ENCODE measurements at regions not wholly inside any gene's neighbourhood (a gene's known extent, or its start where the extent isn't known, plus 50 kb on each side); places are given as distances from the start of the nearest gene placed in this dataset.

GRCh38 chr4:97252615-97253154 is 890.6 kb downstream of the STPG2 start:
- H3K27ac ChIP-seq (ENCODE audit: low read depth) = no peak overlapping the region
- H3K36me3 ChIP-seq (ENCODE audit: insufficient read depth) = no peaks in the 10 kb centered on the region
- H4K20me1 ChIP-seq (replicated peaks; ENCODE audit: insufficient read depth) = no peaks in the 10 kb centered on the region
- H3K4me2 ChIP-seq = no peak overlapping the region
- H3F3A ChIP-seq (replicated peaks; ENCODE audit: low read depth) = no peaks in the 10 kb centered on the region
- H3K4me1 ChIP-seq (ENCODE audit: insufficient read depth) = no peaks in the 10 kb centered on the region
- H3K9me2 ChIP-seq (ENCODE audit: insufficient read depth) = no peaks in the 10 kb centered on the region
- TF ChIP-seq CTCF (conservative IDR thresholded peaks at IDR 0.05; ENCODE audit: low read depth in 2 of 2) (no peak), STAT1 (IDR thresholded peaks at IDR 0.05; ENCODE audit: unreplicated experiment) (no peak), JUNB (IDR thresholded peaks at IDR 0.05; ENCODE audit: unreplicated experiment) (no peak), EZH2 (IDR thresholded peaks at IDR 0.05; ENCODE audit: low read depth, unreplicated experiment) (no peak), EZH2phosphoT487 (IDR thresholded peaks at IDR 0.05; ENCODE audit: unreplicated experiment) (no peak), ZNF331 (CRISPR knock-in tag; IDR thresholded peaks at IDR 0.05; ENCODE audit: low read depth) (no peak), POLR2AphosphoS5 (IDR thresholded peaks at IDR 0.05; ENCODE audit: low read depth) (no peak), NANOG (IDR thresholded peaks at IDR 0.05; ENCODE audit: borderline replicate concordance) (no peak)
- TF ChIP-seq, protein P1, sequence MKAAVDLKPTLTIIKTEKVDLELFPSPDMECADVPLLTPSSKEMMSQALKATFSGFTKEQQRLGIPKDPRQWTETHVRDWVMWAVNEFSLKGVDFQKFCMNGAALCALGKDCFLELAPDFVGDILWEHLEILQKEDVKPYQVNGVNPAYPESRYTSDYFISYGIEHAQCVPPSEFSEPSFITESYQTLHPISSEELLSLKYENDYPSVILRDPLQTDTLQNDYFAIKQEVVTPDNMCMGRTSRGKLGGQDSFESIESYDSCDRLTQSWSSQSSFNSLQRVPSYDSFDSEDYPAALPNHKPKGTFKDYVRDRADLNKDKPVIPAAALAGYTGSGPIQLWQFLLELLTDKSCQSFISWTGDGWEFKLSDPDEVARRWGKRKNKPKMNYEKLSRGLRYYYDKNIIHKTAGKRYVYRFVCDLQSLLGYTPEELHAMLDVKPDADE (IDR thresholded peaks at IDR 0.05) = no peak
- TF ChIP-seq, protein P2, sequence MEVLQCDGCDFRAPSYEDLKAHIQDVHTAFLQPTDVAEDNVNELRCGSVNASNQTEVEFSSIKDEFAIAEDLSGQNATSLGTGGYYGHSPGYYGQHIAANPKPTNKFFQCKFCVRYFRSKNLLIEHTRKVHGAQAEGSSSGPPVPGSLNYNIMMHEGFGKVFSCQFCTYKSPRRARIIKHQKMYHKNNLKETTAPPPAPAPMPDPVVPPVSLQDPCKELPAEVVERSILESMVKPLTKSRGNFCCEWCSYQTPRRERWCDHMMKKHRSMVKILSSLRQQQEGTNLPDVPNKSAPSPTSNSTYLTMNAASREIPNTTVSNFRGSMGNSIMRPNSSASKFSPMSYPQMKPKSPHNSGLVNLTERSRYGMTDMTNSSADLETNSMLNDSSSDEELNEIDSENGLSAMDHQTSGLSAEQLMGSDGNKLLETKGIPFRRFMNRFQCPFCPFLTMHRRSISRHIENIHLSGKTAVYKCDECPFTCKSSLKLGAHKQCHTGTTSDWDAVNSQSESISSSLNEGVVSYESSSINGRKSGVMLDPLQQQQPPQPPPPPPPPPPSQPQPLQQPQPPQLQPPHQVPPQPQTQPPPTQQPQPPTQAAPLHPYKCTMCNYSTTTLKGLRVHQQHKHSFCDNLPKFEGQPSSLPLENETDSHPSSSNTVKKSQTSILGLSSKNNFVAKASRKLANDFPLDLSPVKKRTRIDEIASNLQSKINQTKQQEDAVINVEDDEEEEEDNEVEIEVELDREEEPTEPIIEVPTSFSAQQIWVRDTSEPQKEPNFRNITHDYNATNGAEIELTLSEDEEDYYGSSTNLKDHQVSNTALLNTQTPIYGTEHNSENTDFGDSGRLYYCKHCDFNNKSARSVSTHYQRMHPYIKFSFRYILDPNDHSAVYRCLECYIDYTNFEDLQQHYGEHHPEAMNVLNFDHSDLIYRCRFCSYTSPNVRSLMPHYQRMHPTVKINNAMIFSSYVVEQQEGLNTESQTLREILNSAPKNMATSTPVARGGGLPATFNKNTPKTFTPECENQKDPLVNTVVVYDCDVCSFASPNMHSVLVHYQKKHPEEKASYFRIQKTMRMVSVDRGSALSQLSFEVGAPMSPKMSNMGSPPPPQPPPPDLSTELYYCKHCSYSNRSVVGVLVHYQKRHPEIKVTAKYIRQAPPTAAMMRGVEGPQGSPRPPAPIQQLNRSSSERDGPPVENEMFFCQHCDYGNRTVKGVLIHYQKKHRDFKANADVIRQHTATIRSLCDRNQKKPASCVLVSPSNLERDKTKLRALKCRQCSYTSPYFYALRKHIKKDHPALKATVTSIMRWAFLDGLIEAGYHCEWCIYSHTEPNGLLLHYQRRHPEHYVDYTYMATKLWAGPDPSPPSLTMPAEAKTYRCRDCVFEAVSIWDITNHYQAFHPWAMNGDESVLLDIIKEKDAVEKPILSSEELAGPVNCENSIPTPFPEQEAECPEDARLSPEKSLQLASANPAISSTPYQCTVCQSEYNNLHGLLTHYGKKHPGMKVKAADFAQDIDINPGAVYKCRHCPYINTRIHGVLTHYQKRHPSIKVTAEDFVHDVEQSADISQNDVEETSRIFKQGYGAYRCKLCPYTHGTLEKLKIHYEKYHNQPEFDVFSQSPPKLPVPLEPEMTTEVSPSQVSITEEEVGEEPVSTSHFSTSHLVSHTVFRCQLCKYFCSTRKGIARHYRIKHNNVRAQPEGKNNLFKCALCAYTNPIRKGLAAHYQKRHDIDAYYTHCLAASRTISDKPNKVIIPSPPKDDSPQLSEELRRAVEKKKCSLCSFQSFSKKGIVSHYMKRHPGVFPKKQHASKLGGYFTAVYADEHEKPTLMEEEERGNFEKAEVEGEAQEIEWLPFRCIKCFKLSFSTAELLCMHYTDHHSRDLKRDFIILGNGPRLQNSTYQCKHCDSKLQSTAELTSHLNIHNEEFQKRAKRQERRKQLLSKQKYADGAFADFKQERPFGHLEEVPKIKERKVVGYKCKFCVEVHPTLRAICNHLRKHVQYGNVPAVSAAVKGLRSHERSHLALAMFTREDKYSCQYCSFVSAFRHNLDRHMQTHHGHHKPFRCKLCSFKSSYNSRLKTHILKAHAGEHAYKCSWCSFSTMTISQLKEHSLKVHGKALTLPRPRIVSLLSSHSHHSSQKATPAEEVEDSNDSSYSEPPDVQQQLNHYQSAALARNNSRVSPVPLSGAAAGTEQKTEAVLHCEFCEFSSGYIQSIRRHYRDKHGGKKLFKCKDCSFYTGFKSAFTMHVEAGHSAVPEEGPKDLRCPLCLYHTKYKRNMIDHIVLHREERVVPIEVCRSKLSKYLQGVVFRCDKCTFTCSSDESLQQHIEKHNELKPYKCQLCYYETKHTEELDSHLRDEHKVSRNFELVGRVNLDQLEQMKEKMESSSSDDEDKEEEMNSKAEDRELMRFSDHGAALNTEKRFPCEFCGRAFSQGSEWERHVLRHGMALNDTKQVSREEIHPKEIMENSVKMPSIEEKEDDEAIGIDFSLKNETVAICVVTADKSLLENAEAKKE (CRISPR knock-in tag; IDR thresholded peaks at IDR 0.05) = no peak
- TF ChIP-seq, protein P3, sequence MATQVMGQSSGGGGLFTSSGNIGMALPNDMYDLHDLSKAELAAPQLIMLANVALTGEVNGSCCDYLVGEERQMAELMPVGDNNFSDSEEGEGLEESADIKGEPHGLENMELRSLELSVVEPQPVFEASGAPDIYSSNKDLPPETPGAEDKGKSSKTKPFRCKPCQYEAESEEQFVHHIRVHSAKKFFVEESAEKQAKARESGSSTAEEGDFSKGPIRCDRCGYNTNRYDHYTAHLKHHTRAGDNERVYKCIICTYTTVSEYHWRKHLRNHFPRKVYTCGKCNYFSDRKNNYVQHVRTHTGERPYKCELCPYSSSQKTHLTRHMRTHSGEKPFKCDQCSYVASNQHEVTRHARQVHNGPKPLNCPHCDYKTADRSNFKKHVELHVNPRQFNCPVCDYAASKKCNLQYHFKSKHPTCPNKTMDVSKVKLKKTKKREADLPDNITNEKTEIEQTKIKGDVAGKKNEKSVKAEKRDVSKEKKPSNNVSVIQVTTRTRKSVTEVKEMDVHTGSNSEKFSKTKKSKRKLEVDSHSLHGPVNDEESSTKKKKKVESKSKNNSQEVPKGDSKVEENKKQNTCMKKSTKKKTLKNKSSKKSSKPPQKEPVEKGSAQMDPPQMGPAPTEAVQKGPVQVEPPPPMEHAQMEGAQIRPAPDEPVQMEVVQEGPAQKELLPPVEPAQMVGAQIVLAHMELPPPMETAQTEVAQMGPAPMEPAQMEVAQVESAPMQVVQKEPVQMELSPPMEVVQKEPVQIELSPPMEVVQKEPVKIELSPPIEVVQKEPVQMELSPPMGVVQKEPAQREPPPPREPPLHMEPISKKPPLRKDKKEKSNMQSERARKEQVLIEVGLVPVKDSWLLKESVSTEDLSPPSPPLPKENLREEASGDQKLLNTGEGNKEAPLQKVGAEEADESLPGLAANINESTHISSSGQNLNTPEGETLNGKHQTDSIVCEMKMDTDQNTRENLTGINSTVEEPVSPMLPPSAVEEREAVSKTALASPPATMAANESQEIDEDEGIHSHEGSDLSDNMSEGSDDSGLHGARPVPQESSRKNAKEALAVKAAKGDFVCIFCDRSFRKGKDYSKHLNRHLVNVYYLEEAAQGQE (IDR thresholded peaks at IDR 0.05; ENCODE audit: unreplicated experiment) = no peak
- no peaks in the 10 kb centered on the region for H3K79me2 ChIP-seq (replicated peaks; ENCODE audit: insufficient read depth)
- H3K27me3 ChIP-seq (ENCODE audit: insufficient read depth) = no peaks in the 10 kb centered on the region
- H3K36me3 Mint-ChIP-seq (ENCODE audit: low read depth) = no peaks in the 10 kb centered on the region
- H3K4me1 Mint-ChIP-seq = no peaks in the 10 kb centered on the region
- no peak for DNase-seq (ENCODE audit: low spot score)
- H3K4me3 Mint-ChIP-seq = no peak overlapping the region
- peaks cover 9% of the 10 kb centered on the region; the same call in 2 of the 3 replicates for H3K9me3 Mint-ChIP-seq
- no peak overlapping the region for H2AFZ ChIP-seq
- H3K4me3 ChIP-seq = no peak overlapping the region
- no peak overlapping the region for H3K27ac Mint-ChIP-seq
- no peaks in the 10 kb centered on the region for H3K27me3 Mint-ChIP-seq (ENCODE audit: insufficient read depth, low read depth, poor library complexity)
- ATAC-seq = no peak

Measured in GM23338 (cell line).